GM12892 (cell line): ENCODE measurements at regions not wholly inside any gene's neighbourhood (a gene's known extent, or its start where the extent isn't known, plus 50 kb on each side); places are given as distances from the start of the nearest gene placed in this dataset.

Experiments used
- POLR2A ChIP-seq: IDR thresholded peaks from 2 replicates; pipeline ENCODE4 v1.6.1; 2011; ENCODE audit warnings: low read depth, low read length, control low read depth
- TAF1 ChIP-seq: IDR thresholded peaks from 2 replicates; pipeline ENCODE4 v1.6.1; 2011; ENCODE audit warnings: low read depth, mild to moderate bottlenecking, control low read depth, low read length, borderline replicate concordance

- no peak for TF ChIP-seq POLR2A
- no peak for TF ChIP-seq TAF1
Measured at GRCh38 chr22:22121445-22121844, 123.1 kb upstream of the VPREB1 start.
